HG02973 (cell line): ENCODE measurements at regions not wholly inside any gene's neighbourhood (a gene's known extent, or its start where the extent isn't known, plus 50 kb on each side); places are given as distances from the start of the nearest gene placed in this dataset.

Experiments
- ATAC-seq: cut with Tn5 transposase; IDR thresholded peaks from one replicate; pipeline ENCODE4 v1.9.1; 2021; ENCODE audit warnings: moderate library complexity; ENCODE audit not compliant: unreplicated experiment

GRCh38 chr4:14277505-14277904 is 650.0 kb upstream of the BOD1L1 start:
- no peak for ATAC-seq

GRCh38 chr4:14280567-14280966 is 653.0 kb upstream of the BOD1L1 start:
- no peak for ATAC-seq

- no peak for ATAC-seq
These were observed 657.1 kb upstream of the BOD1L1 start for GRCh38 chr4:14284578-14284977.

GRCh38 chr4:14289708-14290107 is 662.2 kb upstream of the BOD1L1 start:
- ATAC-seq, result no peak

- ATAC-seq, result no peak
These were observed 666.1 kb upstream of the BOD1L1 start for GRCh38 chr4:14293582-14293981.

GRCh38 chr4:14294611-14295010 is 667.1 kb upstream of the BOD1L1 start:
- ATAC-seq, result no peak

- ATAC-seq, result no peak
These were observed 671.6 kb upstream of the BOD1L1 start for GRCh38 chr4:14299166-14299565.

GRCh38 chr4:14302021-14302420 is 674.5 kb upstream of the BOD1L1 start:
- no peak for ATAC-seq

GRCh38 chr4:14303856-14304255 is 676.3 kb upstream of the BOD1L1 start:
- no peak for ATAC-seq

- no peak for ATAC-seq
These were observed 680.7 kb upstream of the BOD1L1 start for GRCh38 chr4:14308229-14308651.

- no peak for ATAC-seq
These were observed 681.9 kb upstream of the BOD1L1 start for GRCh38 chr4:14309431-14309830.

- no peak for ATAC-seq
These were observed 686.2 kb upstream of the BOD1L1 start for GRCh38 chr4:14313757-14314156.

- ATAC-seq, result no peak
These were observed 687.2 kb upstream of the CPEB2 start for GRCh38 chr4:14315129-14315528.

- no peak for ATAC-seq
These were observed 684.9 kb upstream of the CPEB2 start for GRCh38 chr4:14317351-14317750.

- ATAC-seq, result no peak
These were observed 683.6 kb upstream of the CPEB2 start for GRCh38 chr4:14318671-14319070.

GRCh38 chr4:14321723-14322122 is 680.6 kb upstream of the CPEB2 start:
- no peak for ATAC-seq

- no peak for ATAC-seq
These were observed 679.1 kb upstream of the CPEB2 start for GRCh38 chr4:14323191-14323590.

GRCh38 chr4:14329228-14329627 is 673.1 kb upstream of the CPEB2 start:
- ATAC-seq, result no peak

GRCh38 chr4:14333616-14334015 is 668.7 kb upstream of the CPEB2 start:
- ATAC-seq, result no peak

- no peak for ATAC-seq
These were observed 668.1 kb upstream of the CPEB2 start for GRCh38 chr4:14334166-14334565.

GRCh38 chr4:14335872-14336271 is 666.4 kb upstream of the CPEB2 start:
- no peak for ATAC-seq

GRCh38 chr4:14336656-14337055 is 665.6 kb upstream of the CPEB2 start:
- no peak for ATAC-seq

GRCh38 chr4:14337892-14338584 is 664.2 kb upstream of the CPEB2 start:
- ATAC-seq, result no peak
